Stimulated activated CD4-positive, alpha-beta T cell treated with anti-CD3 and anti-CD28 coated beads, Interleukin-4, amount 100 ng/mL, for 4 hours (primary cell): ENCODE measurements at regions not wholly inside any gene's neighbourhood (a gene's known extent, or its start where the extent isn't known, plus 50 kb on each side); places are given as distances from the start of the nearest gene placed in this dataset.
"Not testable (repeated sequence)": the region's sequence is repeated elsewhere in the genome, so short reads cannot be mapped to it uniquely, and the experiment has no call there.

ENCODE experiments used
- DNase-seq, 2 experiments: peaks; one replicate each; pipeline ENCODE4 v3.0.0-alpha.2; 2020

- no peak for DNase-seq
Observed at GRCh38 chr9:75463871-75464270, 375.6 kb downstream of the OSTF1 start.

- no peak for DNase-seq
Observed at GRCh38 chr9:75464726-75465125, 376.4 kb downstream of the OSTF1 start.

- no peak for DNase-seq
Observed at GRCh38 chr9:75467142-75467541, 378.8 kb downstream of the OSTF1 start.

- DNase-seq = no peak
Observed at GRCh38 chr9:75471549-75472114, 383.3 kb downstream of the OSTF1 start.

GRCh38 chr9:75482566-75482965 lies 394.3 kb downstream of the OSTF1 start:
- DNase-seq = no peak

- DNase-seq = no peak
Observed at GRCh38 chr9:75483636-75484035, 395.3 kb downstream of the OSTF1 start.

- DNase-seq = no peak
Observed at GRCh38 chr9:75487856-75488718, 399.8 kb downstream of the OSTF1 start.

- no peak for DNase-seq
Observed at GRCh38 chr9:75488719-75489110, 400.4 kb downstream of the OSTF1 start.

- no peak for DNase-seq
Observed at GRCh38 chr9:75490326-75490725, 400.1 kb upstream of the PCSK5 start.

GRCh38 chr9:75491533-75491932 lies 398.9 kb upstream of the PCSK5 start:
- no peak for DNase-seq

- DNase-seq = no peak
Observed at GRCh38 chr9:75499812-75500211, 390.7 kb upstream of the PCSK5 start.

GRCh38 chr9:75500479-75500878 lies 390.0 kb upstream of the PCSK5 start:
- DNase-seq = no peak

GRCh38 chr9:75500940-75501339 lies 389.5 kb upstream of the PCSK5 start:
- not testable (repeated sequence) for DNase-seq

GRCh38 chr9:75504721-75505120 lies 385.8 kb upstream of the PCSK5 start:
- DNase-seq = no peak

- no peak for DNase-seq
Observed at GRCh38 chr9:75505654-75506053, 384.8 kb upstream of the PCSK5 start.

- DNase-seq = no peak
Observed at GRCh38 chr9:75529463-75529862, 361.0 kb upstream of the PCSK5 start.

GRCh38 chr9:75531588-75531987 lies 358.9 kb upstream of the PCSK5 start:
- DNase-seq = no peak

GRCh38 chr9:75532233-75533050 lies 358.0 kb upstream of the PCSK5 start:
- DNase-seq = no peak

- no peak for DNase-seq
Observed at GRCh38 chr9:75539523-75539922, 350.9 kb upstream of the PCSK5 start.

- no peak for DNase-seq
Observed at GRCh38 chr9:75540185-75540584, 350.3 kb upstream of the PCSK5 start.

GRCh38 chr9:75541734-75542133 lies 348.7 kb upstream of the PCSK5 start:
- DNase-seq = no peak

GRCh38 chr9:75544815-75545214 lies 345.7 kb upstream of the PCSK5 start:
- no peak for DNase-seq

GRCh38 chr9:75545287-75545686 lies 345.2 kb upstream of the PCSK5 start:
- no peak for DNase-seq

- DNase-seq = no peak
Observed at GRCh38 chr9:75548871-75549270, 341.6 kb upstream of the PCSK5 start.
